ENCODE measurements at regions not wholly inside any gene's neighbourhood (a gene's known extent, or its start where the extent isn't known, plus 50 kb on each side); places are given as distances from the start of the nearest gene placed in this dataset.

DNA sequence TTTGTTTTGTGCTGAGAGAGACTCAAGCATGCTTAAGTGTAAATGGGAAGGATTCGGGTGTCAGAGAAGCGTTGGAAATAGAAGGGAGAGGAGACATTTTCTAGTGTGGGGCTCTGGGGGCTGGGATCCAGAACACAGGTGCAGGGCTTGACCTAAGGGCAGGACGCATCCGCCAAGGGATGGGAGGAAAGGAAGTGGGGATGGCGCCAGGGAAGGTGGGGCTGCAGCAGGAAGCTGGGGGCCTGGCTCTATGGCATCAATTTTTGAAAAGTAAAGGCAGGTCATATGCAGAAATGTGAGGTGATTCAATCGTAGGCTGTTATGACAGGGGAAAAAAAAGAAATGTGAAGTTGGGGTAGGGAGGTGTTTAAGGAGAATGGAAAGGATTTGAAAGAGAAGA lies 143.2 kb upstream of the SERTAD2 start:
- TF ChIP-seq, protein P1, sequence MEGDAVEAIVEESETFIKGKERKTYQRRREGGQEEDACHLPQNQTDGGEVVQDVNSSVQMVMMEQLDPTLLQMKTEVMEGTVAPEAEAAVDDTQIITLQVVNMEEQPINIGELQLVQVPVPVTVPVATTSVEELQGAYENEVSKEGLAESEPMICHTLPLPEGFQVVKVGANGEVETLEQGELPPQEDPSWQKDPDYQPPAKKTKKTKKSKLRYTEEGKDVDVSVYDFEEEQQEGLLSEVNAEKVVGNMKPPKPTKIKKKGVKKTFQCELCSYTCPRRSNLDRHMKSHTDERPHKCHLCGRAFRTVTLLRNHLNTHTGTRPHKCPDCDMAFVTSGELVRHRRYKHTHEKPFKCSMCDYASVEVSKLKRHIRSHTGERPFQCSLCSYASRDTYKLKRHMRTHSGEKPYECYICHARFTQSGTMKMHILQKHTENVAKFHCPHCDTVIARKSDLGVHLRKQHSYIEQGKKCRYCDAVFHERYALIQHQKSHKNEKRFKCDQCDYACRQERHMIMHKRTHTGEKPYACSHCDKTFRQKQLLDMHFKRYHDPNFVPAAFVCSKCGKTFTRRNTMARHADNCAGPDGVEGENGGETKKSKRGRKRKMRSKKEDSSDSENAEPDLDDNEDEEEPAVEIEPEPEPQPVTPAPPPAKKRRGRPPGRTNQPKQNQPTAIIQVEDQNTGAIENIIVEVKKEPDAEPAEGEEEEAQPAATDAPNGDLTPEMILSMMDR (IDR thresholded peaks at IDR 0.05), result no peak
- TF ChIP-seq EP300 (IDR thresholded peaks at IDR 0.05), result no peak
